ENCODE measurements at regions not wholly inside any gene's neighbourhood (a gene's known extent, or its start where the extent isn't known, plus 50 kb on each side); places are given as distances from the start of the nearest gene placed in this dataset.
"Not testable (repeated sequence)": the region's sequence is repeated elsewhere in the genome, so short reads cannot be mapped to it uniquely, and the experiment has no call there.

GRCh38 chr14:66306101-66306500 lies 180.1 kb upstream of the CCDC196 start:
- no peak for DNase-seq

GRCh38 chr14:66311058-66311457 lies 175.1 kb upstream of the CCDC196 start:
- no peak for DNase-seq

DNA sequence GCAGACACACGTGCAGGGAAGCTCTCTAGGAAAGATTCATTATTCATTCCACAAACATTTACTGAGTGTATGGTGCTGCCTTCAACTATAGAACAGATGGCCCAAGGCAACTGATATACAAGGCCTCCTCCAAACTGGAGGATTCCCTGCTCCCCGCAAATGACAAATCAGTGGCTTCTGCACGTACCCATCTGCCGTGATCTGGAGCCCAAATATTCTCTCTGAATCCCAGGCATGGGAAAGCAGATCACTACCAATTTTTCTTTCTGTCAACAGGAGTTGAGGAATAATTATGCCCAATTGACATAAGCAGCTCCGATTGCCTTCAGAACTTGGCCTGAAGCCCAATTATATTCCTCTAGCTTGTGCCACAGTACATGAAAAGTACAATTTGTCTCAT lies 174.2 kb upstream of the CCDC196 start:
- DNase-seq = no peak

DNA sequence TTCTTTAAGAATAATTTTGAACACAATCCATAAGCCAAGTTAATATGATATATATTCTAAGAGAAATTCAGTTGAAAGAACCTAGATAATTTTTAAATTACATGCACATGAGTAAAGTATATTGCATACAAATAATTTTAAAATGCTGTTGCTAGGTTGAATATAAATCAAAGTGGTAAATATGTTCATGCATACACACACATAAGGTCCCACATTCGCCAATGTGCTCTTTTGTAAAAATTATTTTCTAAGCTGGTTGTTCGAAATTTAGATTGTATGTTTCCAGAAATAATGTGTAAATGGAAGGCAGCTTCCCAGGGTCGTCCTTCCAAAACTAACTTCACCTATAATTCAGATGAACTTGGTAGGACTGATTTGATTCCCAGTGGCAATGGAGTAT lies 173.7 kb upstream of the CCDC196 start:
- no peak for DNase-seq

DNA sequence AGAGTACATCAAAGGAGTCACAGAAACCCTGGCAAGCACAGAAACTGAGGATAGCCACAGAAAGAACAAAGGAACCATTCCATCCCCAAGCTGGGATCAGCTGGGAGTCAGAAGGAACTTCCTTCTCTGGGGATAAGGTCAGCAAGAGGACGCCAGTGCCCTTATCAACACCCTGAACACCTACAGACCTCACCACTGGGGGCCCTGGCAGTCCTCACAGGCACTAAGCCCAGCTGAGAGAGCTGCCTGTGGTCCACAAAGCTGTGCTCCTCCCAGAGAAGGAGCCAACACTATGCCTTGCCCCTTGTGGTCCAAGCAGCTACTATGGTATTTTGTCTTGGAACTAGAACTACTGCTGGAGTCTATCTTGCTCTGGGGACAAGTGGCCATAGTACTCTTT lies 171.1 kb upstream of the CCDC196 start:
- no peak for DNase-seq

DNA sequence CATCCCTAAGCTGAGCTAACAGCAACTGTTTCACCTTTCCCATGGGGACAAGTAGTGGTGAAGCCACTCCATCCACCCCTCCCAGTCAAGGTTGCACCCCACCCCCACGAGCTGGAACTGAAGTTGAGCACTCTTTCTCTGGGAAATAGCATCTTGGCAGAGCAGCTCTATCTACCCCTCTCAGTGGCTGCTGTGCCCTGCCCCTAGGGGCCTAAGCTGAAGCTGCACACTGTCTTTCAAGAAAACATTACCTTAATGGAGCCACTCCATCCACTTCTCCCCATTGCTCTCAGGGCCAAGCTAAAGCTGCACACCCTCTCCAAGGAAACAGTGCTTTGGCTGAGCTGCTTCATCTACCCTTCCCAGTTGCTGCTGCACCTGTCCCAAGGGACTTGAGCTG lies 170.6 kb upstream of the CCDC196 start:
- DNase-seq = no peak

DNA sequence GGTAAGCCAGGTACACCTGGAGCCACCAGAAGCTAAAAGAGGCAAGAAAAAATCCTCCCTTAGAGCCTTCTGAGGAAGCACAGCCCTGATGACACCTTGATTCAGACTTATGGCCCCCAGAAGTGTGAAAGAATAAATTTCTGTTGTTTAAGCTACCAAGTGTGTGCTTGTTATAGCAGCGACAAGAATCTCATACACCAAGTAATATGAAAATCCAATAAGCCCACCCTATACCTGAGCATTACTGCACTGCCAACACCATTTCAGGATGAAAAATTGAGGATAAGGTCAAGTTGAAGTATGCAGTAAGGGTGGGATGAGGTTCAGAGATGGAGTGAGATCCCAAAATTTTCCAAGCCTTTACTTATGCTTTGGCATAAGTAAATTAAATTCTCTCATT lies 163.6 kb upstream of the CCDC196 start:
- no peak for DNase-seq

GRCh38 chr14:66330228-66330627 lies 155.9 kb upstream of the CCDC196 start:
- DNase-seq = no peak

GRCh38 chr14:66330916-66331315 lies 155.3 kb upstream of the CCDC196 start:
- DNase-seq = no peak

DNA sequence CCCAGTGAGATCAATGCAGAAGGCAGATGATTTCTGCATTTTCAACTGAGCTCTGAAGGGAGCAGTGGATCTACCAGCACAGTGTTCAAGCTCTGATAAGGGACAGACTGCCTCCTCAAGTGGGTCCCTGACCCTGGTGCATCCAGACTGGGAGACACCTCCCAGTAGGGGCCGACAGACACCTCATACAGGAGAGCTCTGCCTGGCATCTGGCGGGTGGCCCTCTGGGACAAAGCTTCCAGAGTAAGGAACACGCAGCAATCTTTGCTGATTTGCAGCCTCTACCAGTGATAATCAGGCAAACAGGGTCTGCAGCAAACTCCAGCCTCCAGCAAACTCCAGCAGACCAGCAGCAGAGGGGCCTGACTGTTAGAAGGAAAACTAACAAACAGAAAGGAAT lies 152.9 kb upstream of the CCDC196 start:
- not testable (repeated sequence) for DNase-seq

- DNase-seq = no peak
Measured at GRCh38 chr14:66341239-66341638, 144.9 kb upstream of the CCDC196 start.

GRCh38 chr14:66345986-66346385 lies 140.2 kb upstream of the CCDC196 start:
- DNase-seq = no peak

DNA sequence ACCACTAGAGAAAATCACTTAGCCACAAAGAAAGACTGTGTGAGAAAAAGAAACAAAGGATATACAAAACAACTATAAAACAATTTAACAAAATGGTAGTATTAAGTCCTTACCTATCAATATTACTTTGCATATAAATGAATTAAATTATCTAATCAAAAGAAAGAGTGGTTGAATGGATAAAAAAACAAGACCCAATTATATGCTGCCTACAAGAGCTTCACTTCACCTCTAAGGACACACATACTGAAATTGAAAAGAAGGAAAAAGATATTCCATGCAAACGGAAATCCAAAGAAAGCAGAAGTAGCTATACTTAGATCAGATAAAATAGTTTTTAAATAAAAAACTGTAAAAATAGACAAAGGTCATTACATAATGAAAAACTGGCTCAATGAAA lies 134.9 kb upstream of the CCDC196 start:
- DNase-seq = no peak

DNA sequence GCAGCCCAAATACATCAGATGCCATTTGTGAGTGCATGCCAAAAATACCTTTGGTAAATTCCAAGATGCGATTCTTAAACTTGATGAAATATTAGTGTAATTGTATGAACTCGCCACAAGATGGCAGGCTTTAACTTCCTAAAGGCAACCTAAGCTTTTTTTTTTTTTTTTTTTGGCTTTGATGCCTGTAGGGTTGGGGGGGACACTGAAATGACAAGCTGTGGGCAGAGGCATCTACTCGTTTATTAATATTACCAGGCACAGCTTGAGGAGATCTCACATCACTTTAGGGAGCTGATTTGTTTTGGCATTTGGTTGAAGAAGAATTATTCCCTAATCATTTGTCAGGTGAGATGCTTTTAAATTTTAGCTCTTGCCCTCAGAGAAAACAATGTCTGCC lies 126.7 kb upstream of the CCDC196 start:
- DNase-seq = peak; percentile 40

GRCh38 chr14:66360366-66360926 lies 125.7 kb upstream of the CCDC196 start:
- DNase-seq = no peak

DNA sequence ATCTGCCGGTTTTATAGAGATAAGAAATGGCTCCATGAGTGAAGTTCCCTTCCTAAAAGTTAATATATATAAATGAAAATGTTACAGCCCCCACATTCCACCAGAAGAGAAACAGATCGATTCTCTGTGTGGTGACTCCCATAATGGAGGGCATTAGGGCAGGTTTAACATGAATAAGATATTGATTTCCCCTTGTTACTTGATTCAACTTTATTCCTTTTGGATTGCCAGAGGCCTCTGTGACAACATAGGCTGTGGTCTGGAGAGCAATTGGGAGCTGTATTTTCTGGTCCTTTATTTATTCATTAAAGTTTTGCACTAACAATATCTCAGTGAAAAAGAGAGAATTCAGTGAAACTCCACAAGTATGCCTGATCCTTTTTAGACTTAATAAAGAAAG lies 125.2 kb upstream of the CCDC196 start:
- no peak for DNase-seq

GRCh38 chr14:66365388-66365787 lies 120.8 kb upstream of the CCDC196 start:
- no peak for DNase-seq

DNA sequence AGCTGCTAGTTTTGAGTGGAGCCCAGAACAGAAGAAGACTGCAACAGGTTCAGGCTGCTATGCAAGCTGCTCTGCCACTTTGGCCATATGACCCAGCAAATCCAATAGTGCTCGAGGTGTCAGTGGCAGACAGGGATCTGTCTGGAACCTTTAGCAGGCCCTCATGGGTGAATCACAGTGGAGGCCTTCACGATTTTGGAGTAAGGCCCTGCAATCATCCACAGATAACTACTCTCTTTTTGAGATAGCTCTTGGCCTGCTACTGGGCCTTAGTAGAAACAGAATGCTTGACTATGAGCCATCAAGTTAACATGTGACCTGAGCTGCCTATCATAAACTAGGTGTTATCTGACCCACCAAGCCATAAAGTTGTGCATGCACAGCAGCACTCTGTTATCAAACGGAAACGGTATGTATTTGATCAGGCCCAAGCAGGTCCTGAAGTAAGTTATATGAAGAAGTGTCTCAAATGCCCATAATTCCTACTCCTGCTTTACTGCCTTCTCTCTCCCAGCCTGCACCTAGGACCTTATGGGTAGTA lies 116.9 kb upstream of the CCDC196 start:
- no peak for DNase-seq

DNA sequence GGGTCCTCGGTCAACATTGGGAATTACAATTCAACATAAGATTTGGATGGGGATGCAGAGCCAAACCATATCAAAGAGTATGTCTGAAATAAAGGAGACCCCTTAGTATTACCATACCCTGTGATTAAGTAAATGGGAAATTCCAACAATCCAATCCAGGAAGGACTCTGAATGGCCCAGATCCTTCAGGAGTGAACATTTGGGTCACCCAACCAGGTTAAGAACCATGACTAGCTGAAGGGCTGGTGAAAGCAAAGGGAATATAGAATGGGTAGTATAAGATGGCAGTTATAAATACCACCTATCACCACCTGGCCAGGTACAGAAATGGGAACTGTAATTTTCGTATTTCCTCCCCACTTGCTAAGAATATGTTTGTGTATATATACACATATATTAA lies 114.4 kb upstream of the CCDC196 start:
- DNase-seq = no peak

GRCh38 chr14:66375046-66375964 lies 110.9 kb upstream of the CCDC196 start:
- DNase-seq = no peak

DNA sequence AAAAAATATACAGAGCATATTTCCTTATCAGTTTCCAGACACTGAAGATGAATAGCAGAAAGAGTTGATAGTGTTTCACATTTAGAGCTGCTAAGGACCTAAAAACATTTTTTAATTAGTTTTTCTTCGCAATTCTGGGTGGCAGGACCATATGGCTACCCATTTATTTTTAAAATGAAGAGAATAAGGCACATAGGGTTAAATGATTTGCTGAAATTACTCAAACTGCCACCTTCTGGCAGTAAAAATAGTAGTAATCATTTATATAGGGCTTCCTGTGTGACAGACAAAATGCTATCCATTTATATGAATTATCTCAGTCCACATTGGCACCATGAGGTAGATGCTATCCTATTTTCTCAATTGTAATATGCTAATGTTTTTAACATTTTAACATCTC lies 108.6 kb upstream of the CCDC196 start:
- DNase-seq = no peak

- no peak for DNase-seq
Measured at GRCh38 chr14:66378712-66379505, 107.3 kb upstream of the CCDC196 start.

DNA sequence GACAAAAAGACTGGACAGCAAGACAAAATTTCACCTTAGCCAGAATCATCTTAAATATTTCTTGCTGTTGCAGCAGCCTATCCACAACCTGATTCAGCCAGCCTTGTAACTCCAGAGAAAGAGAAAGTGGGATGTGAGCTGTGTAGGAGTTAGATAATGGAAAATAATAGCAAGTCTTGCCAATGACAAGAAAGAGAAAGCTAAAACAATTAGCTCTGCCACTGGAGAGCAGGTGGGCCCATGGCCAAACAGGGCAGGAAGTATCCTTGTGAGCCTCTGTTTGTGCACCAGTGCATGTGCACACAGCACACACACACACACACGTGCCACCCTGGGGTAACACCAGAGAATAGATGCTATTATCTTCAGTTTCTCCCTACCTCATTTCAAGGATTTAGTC lies 106.0 kb upstream of the CCDC196 start:
- peak; percentile 12 for DNase-seq

- DNase-seq = no peak
Measured at GRCh38 chr14:66381755-66382154, 104.4 kb upstream of the CCDC196 start.
